HG02885 (cell line): ENCODE measurements at regions not wholly inside any gene's neighbourhood (a gene's known extent, or its start where the extent isn't known, plus 50 kb on each side); places are given as distances from the start of the nearest gene placed in this dataset.
"Not testable (repeated sequence)": the region's sequence is repeated elsewhere in the genome, so short reads cannot be mapped to it uniquely, and the experiment has no call there.

ENCODE experiments used
- ATAC-seq: cut with Tn5 transposase; IDR thresholded peaks from one replicate; pipeline ENCODE4 v1.9.1; 2021; ENCODE audit warnings: mild to moderate bottlenecking; ENCODE audit not compliant: unreplicated experiment, poor library complexity

GRCh38 chr13:70593716-70594115 is 485.5 kb upstream of the KLHL1 start:
- ATAC-seq, result no peak

GRCh38 chr13:70585109-70585508 is 476.9 kb upstream of the KLHL1 start:
- ATAC-seq, result no peak

- ATAC-seq, result no peak
Observed at GRCh38 chr13:70580825-70581224, 472.6 kb upstream of the KLHL1 start.

GRCh38 chr13:70579941-70580340 is 471.7 kb upstream of the KLHL1 start:
- no peak for ATAC-seq

GRCh38 chr13:70571221-70571620 is 463.0 kb upstream of the KLHL1 start:
- no peak for ATAC-seq

GRCh38 chr13:70568571-70568970 is 460.3 kb upstream of the KLHL1 start:
- ATAC-seq, result peak; percentile 89

- no peak for ATAC-seq
Observed at GRCh38 chr13:70544706-70545105, 436.5 kb upstream of the KLHL1 start.

GRCh38 chr13:70541451-70541850 is 433.2 kb upstream of the KLHL1 start:
- no peak for ATAC-seq

- ATAC-seq, result no peak
Observed at GRCh38 chr13:70534466-70534865, 426.2 kb upstream of the KLHL1 start.

- no peak for ATAC-seq
Observed at GRCh38 chr13:70529652-70530051, 421.4 kb upstream of the KLHL1 start.

GRCh38 chr13:70527599-70527998 is 419.3 kb upstream of the KLHL1 start:
- no peak for ATAC-seq

- ATAC-seq, result no peak
Observed at GRCh38 chr13:70523622-70524021, 415.4 kb upstream of the KLHL1 start.

GRCh38 chr13:70520275-70521036 is 412.2 kb upstream of the KLHL1 start:
- ATAC-seq, result no peak

GRCh38 chr13:70518081-70518480 is 409.8 kb upstream of the KLHL1 start:
- ATAC-seq, result no peak

GRCh38 chr13:70516226-70516625 is 408.0 kb upstream of the KLHL1 start:
- ATAC-seq, result no peak

- not testable (repeated sequence) for ATAC-seq
Observed at GRCh38 chr13:70511861-70512417, 403.7 kb upstream of the KLHL1 start.

GRCh38 chr13:70505809-70506208 is 397.6 kb upstream of the KLHL1 start:
- no peak for ATAC-seq

- ATAC-seq, result no peak
Observed at GRCh38 chr13:70502944-70503343, 394.7 kb upstream of the KLHL1 start.

GRCh38 chr13:70490320-70490935 is 382.2 kb upstream of the KLHL1 start:
- ATAC-seq, result no peak

GRCh38 chr13:70484931-70485330 is 376.7 kb upstream of the KLHL1 start:
- no peak for ATAC-seq

GRCh38 chr13:70483599-70484276 is 375.5 kb upstream of the KLHL1 start:
- no peak for ATAC-seq
